ENCODE measurements at regions not wholly inside any gene's neighbourhood (a gene's known extent, or its start where the extent isn't known, plus 50 kb on each side); places are given as distances from the start of the nearest gene placed in this dataset.
A peak's percentile ranks its signal among the peaks of the same experiment; 100 is the strongest.

- BruUV-seq (replicated peaks): no TSS peak
- TF ChIP-seq CTCF (IDR thresholded peaks at IDR 0.05; ENCODE audit: unreplicated experiment): peak; percentile 84
- CTCF ChIA-PET: interaction anchor here (1.0 to 1.6 kb wide), 5 partner anchors 21 to 595 kb away, joined by 4 to 10 read pairs (median 5); no protein-coding TSS in a partner anchor
- Mint-ChIP-seq H3K4me1 (ENCODE audit: low read depth, unreplicated experiment) (peaks cover 14% of the 10 kb centered on the region), H3K9me3 (ENCODE audit: low read depth, unreplicated experiment) (no peaks in the 10 kb centered on the region), H3K4me3 (ENCODE audit: low read depth, unreplicated experiment) (no peak overlapping the region), H3K27ac (ENCODE audit: unreplicated experiment) (no peak overlapping the region), H3K27me3 (ENCODE audit: unreplicated experiment) (no peaks in the 10 kb centered on the region), H3K36me3 (ENCODE audit: insufficient read depth, unreplicated experiment) (no peaks in the 10 kb centered on the region)
- intact Hi-C loops (cut with micrococcal nuclease; ENCODE audit: unreplicated experiment): loop anchor here (1.0 kb wide), 2 partner anchors 208 to 230 kb away; no protein-coding TSS in a partner anchor
- DNase-seq: peak; percentile 76
Observed at GRCh38 chr1:200279810-200280411, 129.9 kb downstream of the ZNF281 start.

- CTCF ChIA-PET: interaction anchor here (0.6 to 2.2 kb wide), 15 partner anchors 8 to 812 kb away, joined by 3 to 19 read pairs (median 5); no protein-coding TSS in a partner anchor
- BruUV-seq (replicated peaks): no TSS peak
- intact Hi-C loops (cut with micrococcal nuclease; ENCODE audit: unreplicated experiment): loop anchor here (1.0 to 2.0 kb wide), 5 partner anchors 137 to 731 kb away; no protein-coding TSS in a partner anchor
Observed at GRCh38 chr1:200275816-200276453, 133.9 kb downstream of the ZNF281 start.

GRCh38 chr1:200275415-200275814 is 134.4 kb downstream of the ZNF281 start:
- Mint-ChIP-seq H3K27me3 (ENCODE audit: unreplicated experiment) (no peaks in the 10 kb centered on the region), H3K9me3 (ENCODE audit: low read depth, unreplicated experiment) (no peaks in the 10 kb centered on the region), H3K4me1 (ENCODE audit: low read depth, unreplicated experiment) (peaks cover 14% of the 10 kb centered on the region), H3K36me3 (ENCODE audit: insufficient read depth, unreplicated experiment) (no peaks in the 10 kb centered on the region), H3K4me3 (ENCODE audit: low read depth, unreplicated experiment) (no peak overlapping the region), H3K27ac (ENCODE audit: unreplicated experiment) (no peak overlapping the region)
- intact Hi-C loops (cut with micrococcal nuclease; ENCODE audit: unreplicated experiment): no loop called here
- BruUV-seq (replicated peaks): no TSS peak
- DNase-seq: no peak
- TF ChIP-seq CTCF (IDR thresholded peaks at IDR 0.05; ENCODE audit: unreplicated experiment): no peak
- CTCF ChIA-PET: interaction anchor here (1.1 to 2.2 kb wide), 5 partner anchors 8 to 591 kb away, joined by 3 to 19 read pairs (median 6); no protein-coding TSS in a partner anchor

More at GRCh38 chr1:200275816-200276453, 133.9 kb downstream of the ZNF281 start:
- no peaks in the 10 kb centered on the region for H3K36me3 Mint-ChIP-seq (ENCODE audit: insufficient read depth, unreplicated experiment)
- H3K27ac Mint-ChIP-seq (ENCODE audit: unreplicated experiment): no peak overlapping the region
- no peak overlapping the region for H3K4me3 Mint-ChIP-seq (ENCODE audit: low read depth, unreplicated experiment)
- DNase-seq: no peak
- no peak for TF ChIP-seq CTCF (IDR thresholded peaks at IDR 0.05; ENCODE audit: unreplicated experiment)
- H3K9me3 Mint-ChIP-seq (ENCODE audit: low read depth, unreplicated experiment): no peaks in the 10 kb centered on the region
- H3K4me1 Mint-ChIP-seq (ENCODE audit: low read depth, unreplicated experiment): peaks cover 14% of the 10 kb centered on the region
- H3K27me3 Mint-ChIP-seq (ENCODE audit: unreplicated experiment): no peaks in the 10 kb centered on the region

- H3K4me1 Mint-ChIP-seq (ENCODE audit: low read depth, unreplicated experiment): peaks cover 14% of the 10 kb centered on the region
- no peak for TF ChIP-seq CTCF (IDR thresholded peaks at IDR 0.05; ENCODE audit: unreplicated experiment)
- H3K4me3 Mint-ChIP-seq (ENCODE audit: low read depth, unreplicated experiment): no peak overlapping the region
- no peak for DNase-seq
- H3K27me3 Mint-ChIP-seq (ENCODE audit: unreplicated experiment): no peaks in the 10 kb centered on the region
- H3K9me3 Mint-ChIP-seq (ENCODE audit: low read depth, unreplicated experiment): no peaks in the 10 kb centered on the region
- no TSS peak for BruUV-seq (replicated peaks)
- no peaks in the 10 kb centered on the region for H3K36me3 Mint-ChIP-seq (ENCODE audit: insufficient read depth, unreplicated experiment)
- CTCF ChIA-PET: interaction anchor here (0.6 to 0.7 kb wide), 2 partner anchors 83 to 287 kb away, joined by 3 to 7 read pairs; no protein-coding TSS in a partner anchor
- H3K27ac Mint-ChIP-seq (ENCODE audit: unreplicated experiment): no peak overlapping the region
- intact Hi-C loops (cut with micrococcal nuclease; ENCODE audit: unreplicated experiment): no loop called here
Observed at GRCh38 chr1:200274116-200274515, 135.7 kb downstream of the ZNF281 start.

Data from Calu3 (cell line).